Tibial nerve (tissue), 4 donors: ENCODE measurements at regions not wholly inside any gene's neighbourhood (a gene's known extent, or its start where the extent isn't known, plus 50 kb on each side); places are given as distances from the start of the nearest gene placed in this dataset.

Experiments
- EP300 ChIP-seq, 2 donors: sonication (generic); formaldehyde crosslinking; IDR thresholded peaks; one replicate each; pipeline ENCODE4 v1.6.1; 2017; ENCODE audit warnings: antibody characterized with exemption in 2 of 2, mild to moderate bottlenecking in 1 of 2
- TF ChIP-seq, protein P1 (sequence below), 5 experiments: fragments of 200-600 bp in 3 of 5; fragments of 450-650 bp in 2 of 5; sonication (generic) in 3 of 5; IDR thresholded peaks; one replicate each; pipeline ENCODE4 v1.5.1; 2016 to 2019; ENCODE audit warnings: antibody characterized with exemption in 5 of 5, mild to moderate bottlenecking in 3 of 5, moderate library complexity in 2 of 5

DNA sequence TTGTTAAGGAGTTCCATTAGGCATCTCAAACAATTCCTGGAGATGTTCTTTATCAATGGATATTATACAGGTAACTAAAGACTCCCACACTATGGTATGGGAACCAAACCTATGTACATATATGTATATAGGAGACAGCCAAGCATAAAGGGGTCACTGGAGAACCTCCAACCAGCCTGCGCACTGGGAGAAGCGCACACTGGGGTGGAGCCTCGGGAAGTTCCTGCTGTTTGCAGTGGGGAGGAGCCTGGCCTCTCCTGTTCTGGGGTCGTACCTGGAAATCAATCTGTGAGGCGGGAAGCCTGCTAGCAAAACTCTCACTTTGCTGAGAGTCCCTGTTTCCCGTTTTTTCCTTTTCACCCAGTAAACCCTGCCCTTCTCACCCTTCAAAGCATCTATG, 83.1 kb upstream of the CREB1 start:
- no peak for TF ChIP-seq EP300 (IDR thresholded peaks at IDR 0.05)
- TF ChIP-seq, protein P1, sequence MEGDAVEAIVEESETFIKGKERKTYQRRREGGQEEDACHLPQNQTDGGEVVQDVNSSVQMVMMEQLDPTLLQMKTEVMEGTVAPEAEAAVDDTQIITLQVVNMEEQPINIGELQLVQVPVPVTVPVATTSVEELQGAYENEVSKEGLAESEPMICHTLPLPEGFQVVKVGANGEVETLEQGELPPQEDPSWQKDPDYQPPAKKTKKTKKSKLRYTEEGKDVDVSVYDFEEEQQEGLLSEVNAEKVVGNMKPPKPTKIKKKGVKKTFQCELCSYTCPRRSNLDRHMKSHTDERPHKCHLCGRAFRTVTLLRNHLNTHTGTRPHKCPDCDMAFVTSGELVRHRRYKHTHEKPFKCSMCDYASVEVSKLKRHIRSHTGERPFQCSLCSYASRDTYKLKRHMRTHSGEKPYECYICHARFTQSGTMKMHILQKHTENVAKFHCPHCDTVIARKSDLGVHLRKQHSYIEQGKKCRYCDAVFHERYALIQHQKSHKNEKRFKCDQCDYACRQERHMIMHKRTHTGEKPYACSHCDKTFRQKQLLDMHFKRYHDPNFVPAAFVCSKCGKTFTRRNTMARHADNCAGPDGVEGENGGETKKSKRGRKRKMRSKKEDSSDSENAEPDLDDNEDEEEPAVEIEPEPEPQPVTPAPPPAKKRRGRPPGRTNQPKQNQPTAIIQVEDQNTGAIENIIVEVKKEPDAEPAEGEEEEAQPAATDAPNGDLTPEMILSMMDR (IDR thresholded peaks at IDR 0.05) = no peak
